GM12875 (cell line): ENCODE measurements at regions not wholly inside any gene's neighbourhood (a gene's known extent, or its start where the extent isn't known, plus 50 kb on each side); places are given as distances from the start of the nearest gene placed in this dataset.

Experiments
- H3K4me3 ChIP-seq: one replicate; pipeline ENCODE4 v1.5.1; 2011; ENCODE audit warnings: low read depth, low read length, control low read depth
- CTCF ChIP-seq: IDR thresholded peaks from 2 replicates; pipeline ENCODE4 v1.5.1; 2011; ENCODE audit warnings: low read depth, mild to moderate bottlenecking, control low read depth, inconsistent platforms, low read length, moderate library complexity, borderline replicate concordance; ENCODE audit not compliant: insufficient read depth

GRCh38 chr4:24265989-24266388 is 318.4 kb downstream of the DHX15 start:
- TF ChIP-seq CTCF, result no peak

GRCh38 chr4:24262616-24263015 is 321.7 kb downstream of the DHX15 start:
- no peak overlapping the region for H3K4me3 ChIP-seq
- no peak for TF ChIP-seq CTCF

More at GRCh38 chr4:24265989-24266388, 318.4 kb downstream of the DHX15 start:
- H3K4me3 ChIP-seq, result no peak overlapping the region

GRCh38 chr4:24262084-24262483 is 322.3 kb downstream of the DHX15 start:
- no peak overlapping the region for H3K4me3 ChIP-seq
- TF ChIP-seq CTCF, result no peak

- TF ChIP-seq CTCF, result no peak
Measured at GRCh38 chr4:24260923-24261564, 323.3 kb downstream of the DHX15 start.

GRCh38 chr4:24260133-24260715 is 324.1 kb downstream of the DHX15 start:
- TF ChIP-seq CTCF, result no peak
- no peak overlapping the region for H3K4me3 ChIP-seq

More at GRCh38 chr4:24260923-24261564, 323.3 kb downstream of the DHX15 start:
- no peak overlapping the region for H3K4me3 ChIP-seq

GRCh38 chr4:24256547-24256946 is 327.8 kb downstream of the DHX15 start:
- no peak for TF ChIP-seq CTCF
- H3K4me3 ChIP-seq, result no peak overlapping the region

GRCh38 chr4:24256066-24256465 is 328.3 kb downstream of the DHX15 start:
- no peak overlapping the region for H3K4me3 ChIP-seq

More at GRCh38 chr4:24256066-24256465, 328.3 kb downstream of the DHX15 start:
- TF ChIP-seq CTCF, result no peak
